ENCODE measurements at regions not wholly inside any gene's neighbourhood (a gene's known extent, or its start where the extent isn't known, plus 50 kb on each side); places are given as distances from the start of the nearest gene placed in this dataset.
A peak's percentile ranks its signal among the peaks of the same experiment; 100 is the strongest.

DNA sequence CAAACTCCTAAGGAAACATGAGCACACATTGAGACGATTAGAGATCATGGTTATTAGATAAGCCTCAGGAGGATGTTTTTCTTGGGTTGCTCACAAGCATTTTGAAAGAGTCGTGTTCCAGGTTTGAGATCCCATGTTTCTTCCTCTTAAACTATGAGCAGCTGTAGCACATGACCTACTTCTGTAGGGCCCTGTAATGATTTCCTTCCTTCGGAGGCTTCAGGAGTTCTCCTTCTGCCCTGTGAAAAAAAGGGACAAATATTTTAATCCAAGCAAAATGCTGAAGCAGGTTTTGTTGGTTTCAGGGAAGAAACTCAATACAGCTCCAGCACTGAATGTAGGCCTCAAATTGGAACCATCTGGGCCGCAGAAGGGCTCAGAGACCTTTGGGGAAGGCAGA is 82.6 kb downstream of the POU3F3 start:
- no peaks in the 10 kb centered on the region for H3K9me3 Mint-ChIP-seq
- H3K4me1 Mint-ChIP-seq (ENCODE audit: unreplicated experiment) = peaks cover 11% of the 10 kb centered on the region
- TF ChIP-seq, protein P1, sequence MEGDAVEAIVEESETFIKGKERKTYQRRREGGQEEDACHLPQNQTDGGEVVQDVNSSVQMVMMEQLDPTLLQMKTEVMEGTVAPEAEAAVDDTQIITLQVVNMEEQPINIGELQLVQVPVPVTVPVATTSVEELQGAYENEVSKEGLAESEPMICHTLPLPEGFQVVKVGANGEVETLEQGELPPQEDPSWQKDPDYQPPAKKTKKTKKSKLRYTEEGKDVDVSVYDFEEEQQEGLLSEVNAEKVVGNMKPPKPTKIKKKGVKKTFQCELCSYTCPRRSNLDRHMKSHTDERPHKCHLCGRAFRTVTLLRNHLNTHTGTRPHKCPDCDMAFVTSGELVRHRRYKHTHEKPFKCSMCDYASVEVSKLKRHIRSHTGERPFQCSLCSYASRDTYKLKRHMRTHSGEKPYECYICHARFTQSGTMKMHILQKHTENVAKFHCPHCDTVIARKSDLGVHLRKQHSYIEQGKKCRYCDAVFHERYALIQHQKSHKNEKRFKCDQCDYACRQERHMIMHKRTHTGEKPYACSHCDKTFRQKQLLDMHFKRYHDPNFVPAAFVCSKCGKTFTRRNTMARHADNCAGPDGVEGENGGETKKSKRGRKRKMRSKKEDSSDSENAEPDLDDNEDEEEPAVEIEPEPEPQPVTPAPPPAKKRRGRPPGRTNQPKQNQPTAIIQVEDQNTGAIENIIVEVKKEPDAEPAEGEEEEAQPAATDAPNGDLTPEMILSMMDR (conservative IDR thresholded peaks at IDR 0.05) = no peak
- no peaks in the 10 kb centered on the region for H3K27me3 Mint-ChIP-seq
- DNase-seq (ENCODE audit: extremely low spot score, unreplicated experiment) = no peak
- H3K36me3 Mint-ChIP-seq = no peaks in the 10 kb centered on the region
- no peak overlapping the region for H3K27ac Mint-ChIP-seq
- no peak overlapping the region for H3K4me3 Mint-ChIP-seq

DNA sequence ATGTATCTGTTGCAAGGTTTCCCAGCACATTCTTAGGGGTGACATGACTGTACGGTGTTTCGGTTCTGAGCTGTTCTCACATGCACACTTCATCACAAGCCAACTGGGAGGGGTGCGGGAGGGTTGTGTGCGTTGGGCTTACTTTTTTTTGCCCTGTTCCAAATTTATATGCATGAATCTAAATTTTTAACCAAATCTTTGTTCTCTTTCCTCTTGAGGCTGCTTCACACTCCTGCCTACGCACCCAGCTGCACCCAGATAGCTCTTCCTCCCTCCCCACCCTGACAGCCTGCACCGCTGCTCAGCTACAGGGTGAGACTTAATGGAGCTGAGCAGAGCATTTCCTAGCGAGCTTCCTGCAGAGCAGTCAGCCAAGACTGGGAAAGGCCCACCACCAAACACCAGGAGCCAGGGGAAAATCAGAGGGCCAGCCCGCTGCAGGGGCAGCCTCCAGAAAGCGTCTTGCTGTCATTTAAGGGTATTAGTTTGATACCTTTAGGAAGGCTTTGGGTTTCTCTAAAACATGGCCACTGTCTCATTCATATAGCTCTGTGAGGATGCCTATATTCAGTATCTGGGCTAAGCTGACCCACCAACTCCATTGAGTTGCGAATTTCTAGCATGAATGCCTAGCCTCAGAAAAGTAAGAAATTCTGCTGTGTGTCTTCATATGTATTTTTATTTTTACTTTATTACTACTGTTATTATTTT is 84.5 kb downstream of the POU3F3 start:
- Mint-ChIP-seq H3K36me3 (no peaks in the 10 kb centered on the region), H3K27ac (no peak overlapping the region), H3K27me3 (no peaks in the 10 kb centered on the region), H3K4me3 (no peak overlapping the region), H3K9me3 (no peaks in the 10 kb centered on the region), H3K4me1 (ENCODE audit: unreplicated experiment) (peaks cover 11% of the 10 kb centered on the region)
- TF ChIP-seq, protein P1 (conservative IDR thresholded peaks at IDR 0.05) = no peak
- no peak for DNase-seq (ENCODE audit: extremely low spot score, unreplicated experiment)

DNA sequence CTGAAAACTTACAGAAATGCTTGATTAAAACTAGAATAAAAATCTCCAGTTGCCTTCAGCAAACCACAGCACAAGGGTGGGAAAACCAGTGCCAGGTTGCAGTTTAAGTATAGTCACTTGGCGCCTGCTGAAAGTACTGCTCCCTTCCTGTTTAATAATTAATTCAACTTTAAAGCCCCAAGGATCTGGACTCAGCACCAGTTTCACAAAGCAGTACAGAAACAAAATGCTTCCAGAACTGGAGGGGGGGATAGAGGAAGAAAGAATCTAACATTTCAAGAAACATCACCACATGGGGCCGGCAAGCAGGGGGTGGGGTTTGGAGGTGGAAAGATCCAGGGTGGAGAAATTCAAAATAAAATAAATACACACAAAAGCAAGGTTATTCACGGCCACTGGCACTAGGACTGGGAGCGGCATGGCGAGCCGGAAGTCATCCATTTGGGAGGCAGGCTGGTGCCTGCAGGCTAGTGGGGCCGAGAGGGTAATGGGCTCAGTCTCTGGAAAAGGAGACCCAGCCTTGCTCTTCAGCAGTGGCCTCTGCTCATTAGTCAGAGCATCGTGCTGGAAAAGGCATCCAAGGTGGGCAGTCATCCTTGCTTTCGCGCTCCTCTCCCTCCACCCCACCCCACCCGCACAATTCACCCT is 85.8 kb downstream of the POU3F3 start:
- DNase-seq (ENCODE audit: extremely low spot score, unreplicated experiment) = no peak
- TF ChIP-seq, protein P1 (conservative IDR thresholded peaks at IDR 0.05) = no peak
- Mint-ChIP-seq H3K4me3 (peak overlapping the region; percentile 72), H3K9me3 (no peaks in the 10 kb centered on the region), H3K36me3 (no peaks in the 10 kb centered on the region), H3K27ac (no peak overlapping the region), H3K4me1 (ENCODE audit: unreplicated experiment) (peaks cover 11% of the 10 kb centered on the region), H3K27me3 (no peaks in the 10 kb centered on the region)

DNA sequence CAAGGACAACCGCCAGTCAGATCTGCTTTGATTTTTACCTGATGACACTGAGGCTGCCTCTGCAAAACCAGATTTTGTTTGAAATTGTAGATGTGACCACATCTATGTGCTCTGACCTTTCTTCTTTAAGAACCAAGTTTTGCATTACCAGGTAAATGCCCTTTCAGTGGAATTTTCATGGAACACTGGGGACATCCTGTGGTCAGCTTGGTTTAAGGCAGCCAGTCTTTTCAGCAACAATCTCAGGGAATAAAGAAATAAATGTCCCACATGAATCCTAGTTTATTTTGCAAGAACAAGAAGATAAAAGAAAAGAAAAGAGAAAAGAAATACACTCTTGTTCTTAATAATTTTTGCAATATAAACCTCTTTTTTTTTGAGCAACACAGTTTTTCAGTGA is 90.6 kb downstream of the POU3F3 start:
- no peak overlapping the region for H3K4me3 Mint-ChIP-seq
- H3K36me3 Mint-ChIP-seq = no peaks in the 10 kb centered on the region
- DNase-seq (ENCODE audit: extremely low spot score, unreplicated experiment) = no peak
- no peak overlapping the region for H3K27ac Mint-ChIP-seq
- TF ChIP-seq, protein P1 (conservative IDR thresholded peaks at IDR 0.05) = peak; percentile 81
- H3K9me3 Mint-ChIP-seq = no peaks in the 10 kb centered on the region
- H3K27me3 Mint-ChIP-seq = peaks cover 5% of the 10 kb centered on the region
- peaks cover 5% of the 10 kb centered on the region for H3K4me1 Mint-ChIP-seq (ENCODE audit: unreplicated experiment)

DNA sequence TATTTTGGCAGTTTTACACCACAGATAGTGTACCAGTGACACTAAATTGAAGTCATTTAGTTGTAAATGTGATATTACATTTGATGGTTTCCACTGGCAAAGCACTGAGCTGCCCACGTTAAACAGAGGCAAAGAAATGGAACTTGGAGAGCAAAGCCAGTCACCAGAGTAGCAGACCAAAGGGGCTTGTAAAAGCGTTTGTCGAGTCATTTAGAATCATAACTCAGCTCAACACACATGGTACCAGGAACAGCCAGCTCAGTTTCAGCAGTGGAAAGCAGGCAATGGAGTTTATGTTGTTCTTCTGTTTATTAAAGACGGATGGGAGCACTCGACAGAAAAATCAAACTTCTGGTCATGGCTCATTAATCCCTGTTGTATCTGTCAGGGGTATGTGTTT is 91.2 kb downstream of the POU3F3 start:
- no peak for DNase-seq (ENCODE audit: extremely low spot score, unreplicated experiment)
- TF ChIP-seq, protein P1 (conservative IDR thresholded peaks at IDR 0.05) = no peak
- Mint-ChIP-seq H3K27ac (no peak overlapping the region), H3K4me1 (ENCODE audit: unreplicated experiment) (no peaks in the 10 kb centered on the region), H3K9me3 (no peaks in the 10 kb centered on the region), H3K36me3 (no peaks in the 10 kb centered on the region), H3K27me3 (peaks cover 9% of the 10 kb centered on the region), H3K4me3 (no peak overlapping the region)
